ENCODE measurements at regions not wholly inside any gene's neighbourhood (a gene's known extent, or its start where the extent isn't known, plus 50 kb on each side); places are given as distances from the start of the nearest gene placed in this dataset.
A peak's percentile ranks its signal among the peaks of the same experiment; 100 is the strongest.

- Histone ChIP-seq H3K27me3 (replicated peaks; ENCODE audit: control insufficient read depth, insufficient read depth, low read length) (peaks cover 1% of the 10 kb centered on the region; the same call in 1 of the 2 replicates), H3K4me3 (replicated peaks; ENCODE audit: low read depth, low read length) (no peak overlapping the region), H3K36me3 (ENCODE audit: control insufficient read depth, insufficient read depth, low read length) (no peaks in the 10 kb centered on the region)
- DNase-seq (ENCODE audit: extremely low read depth, insufficient read length): no peak
- TF ChIP-seq CTCF (IDR thresholded peaks at IDR 0.05; ENCODE audit: insufficient read depth, low read length, poor library complexity, severe bottlenecking): no peak
Observed at GRCh38 chr20:37624963-37625362, 68.9 kb upstream of the CTNNBL1 start.

- TF ChIP-seq CTCF (IDR thresholded peaks at IDR 0.05; ENCODE audit: insufficient read depth, low read length, poor library complexity, severe bottlenecking): no peak
- no peaks in the 10 kb centered on the region for H3K36me3 ChIP-seq (ENCODE audit: control insufficient read depth, insufficient read depth, low read length)
- no peak overlapping the region for H3K4me3 ChIP-seq (replicated peaks; ENCODE audit: low read depth, low read length)
- H3K27me3 ChIP-seq (replicated peaks; ENCODE audit: control insufficient read depth, insufficient read depth, low read length): no peaks in the 10 kb centered on the region; the same call in none of the 2 replicates
- DNase-seq (ENCODE audit: extremely low read depth, insufficient read length): no peak
Observed at GRCh38 chr20:37622728-37623127, 71.1 kb upstream of the CTNNBL1 start.

- TF ChIP-seq CTCF (IDR thresholded peaks at IDR 0.05; ENCODE audit: insufficient read depth, low read length, poor library complexity, severe bottlenecking): no peak
- no peak for DNase-seq (ENCODE audit: extremely low read depth, insufficient read length)
- Histone ChIP-seq H3K4me3 (replicated peaks; ENCODE audit: low read depth, low read length) (no peak overlapping the region), H3K36me3 (ENCODE audit: control insufficient read depth, insufficient read depth, low read length) (no peaks in the 10 kb centered on the region), H3K27me3 (replicated peaks; ENCODE audit: control insufficient read depth, insufficient read depth, low read length) (no peaks in the 10 kb centered on the region; the same call in none of the 2 replicates)
Observed at GRCh38 chr20:37619496-37619895, 74.3 kb upstream of the CTNNBL1 start.

- TF ChIP-seq CTCF (IDR thresholded peaks at IDR 0.05; ENCODE audit: insufficient read depth, low read length, poor library complexity, severe bottlenecking): no peak
- no peaks in the 10 kb centered on the region; the same call in 1 of the 2 replicates for H3K27me3 ChIP-seq (replicated peaks; ENCODE audit: control insufficient read depth, insufficient read depth, low read length)
- no peaks in the 10 kb centered on the region for H3K36me3 ChIP-seq (ENCODE audit: control insufficient read depth, insufficient read depth, low read length)
- no peak overlapping the region for H3K4me3 ChIP-seq (replicated peaks; ENCODE audit: low read depth, low read length)
- no peak for DNase-seq (ENCODE audit: extremely low read depth, insufficient read length)
Observed at GRCh38 chr20:37616110-37616425, 77.8 kb upstream of the CTNNBL1 start.

- Histone ChIP-seq H3K27me3 (replicated peaks; ENCODE audit: control insufficient read depth, insufficient read depth, low read length) (no peaks in the 10 kb centered on the region; the same call in 1 of the 2 replicates), H3K36me3 (ENCODE audit: control insufficient read depth, insufficient read depth, low read length) (no peaks in the 10 kb centered on the region), H3K4me3 (replicated peaks; ENCODE audit: low read depth, low read length) (no peak overlapping the region)
- no peak for DNase-seq (ENCODE audit: extremely low read depth, insufficient read length)
- peak; percentile 75 for TF ChIP-seq CTCF (IDR thresholded peaks at IDR 0.05; ENCODE audit: insufficient read depth, low read length, poor library complexity, severe bottlenecking)
Observed at GRCh38 chr20:37615340-37616109, 78.3 kb upstream of the CTNNBL1 start.
